ENCODE measurements at regions not wholly inside any gene's neighbourhood (a gene's known extent, or its start where the extent isn't known, plus 50 kb on each side); places are given as distances from the start of the nearest gene placed in this dataset.

GRCh38 chr15:58235961-58236360, 97.8 kb downstream of the AQP9 start:
- DNase-seq (ENCODE audit: extremely low read depth in 1 of 2, low read depth in 1 of 2) = no peak

- no peak for DNase-seq (ENCODE audit: extremely low read depth in 1 of 2, low read depth in 1 of 2)
These were observed 102.2 kb downstream of the AQP9 start for GRCh38 chr15:58240191-58240932.

GRCh38 chr15:58241872-58242271, 103.7 kb downstream of the AQP9 start:
- DNase-seq (ENCODE audit: extremely low read depth in 1 of 2, low read depth in 1 of 2) = no peak

- DNase-seq (ENCODE audit: extremely low read depth in 1 of 2, low read depth in 1 of 2) = no peak
These were observed 104.9 kb downstream of the AQP9 start for GRCh38 chr15:58243070-58243469.

- DNase-seq (ENCODE audit: extremely low read depth in 1 of 2, low read depth in 1 of 2) = no peak
These were observed 106.4 kb downstream of the AQP9 start for GRCh38 chr15:58244536-58244935.

- DNase-seq (ENCODE audit: extremely low read depth in 1 of 2, low read depth in 1 of 2) = no peak
These were observed 107.9 kb downstream of the AQP9 start for GRCh38 chr15:58246041-58246440.

- DNase-seq (ENCODE audit: extremely low read depth in 1 of 2, low read depth in 1 of 2) = no peak
These were observed 110.0 kb downstream of the AQP9 start for GRCh38 chr15:58247855-58248842.

GRCh38 chr15:58249646-58250312, 111.6 kb downstream of the AQP9 start:
- no peak for DNase-seq (ENCODE audit: extremely low read depth in 1 of 2, low read depth in 1 of 2)

GRCh38 chr15:58252586-58253323, 114.6 kb downstream of the AQP9 start:
- DNase-seq (ENCODE audit: extremely low read depth in 1 of 2, low read depth in 1 of 2) = no peak

GRCh38 chr15:58257776-58258325, 119.7 kb downstream of the AQP9 start:
- no peak for DNase-seq (ENCODE audit: extremely low read depth in 1 of 2, low read depth in 1 of 2)

- no peak for DNase-seq (ENCODE audit: extremely low read depth in 1 of 2, low read depth in 1 of 2)
These were observed 120.5 kb downstream of the AQP9 start for GRCh38 chr15:58258501-58259292.

- no peak for DNase-seq (ENCODE audit: extremely low read depth in 1 of 2, low read depth in 1 of 2)
These were observed 122.1 kb downstream of the AQP9 start for GRCh38 chr15:58260205-58260724.

- DNase-seq (ENCODE audit: extremely low read depth in 1 of 2, low read depth in 1 of 2) = no peak
These were observed 122.6 kb downstream of the AQP9 start for GRCh38 chr15:58260725-58261267.

- DNase-seq (ENCODE audit: extremely low read depth in 1 of 2, low read depth in 1 of 2) = no peak
These were observed 123.2 kb downstream of the AQP9 start for GRCh38 chr15:58261368-58261767.

GRCh38 chr15:58264053-58264971, 126.1 kb downstream of the AQP9 start:
- no peak for DNase-seq (ENCODE audit: extremely low read depth in 1 of 2, low read depth in 1 of 2)

- DNase-seq (ENCODE audit: extremely low read depth in 1 of 2, low read depth in 1 of 2) = no peak
These were observed 128.9 kb downstream of the AQP9 start for GRCh38 chr15:58267051-58267450.

- DNase-seq (ENCODE audit: extremely low read depth in 1 of 2, low read depth in 1 of 2) = no peak
These were observed 130.6 kb downstream of the AQP9 start for GRCh38 chr15:58268746-58269267.

All from activated CD8-positive, alpha-beta memory T cell treated with anti-CD3 and anti-CD28 coated beads for 1 hour (primary cell).